HCT116 (cell line): ENCODE measurements at regions not wholly inside any gene's neighbourhood (a gene's known extent, or its start where the extent isn't known, plus 50 kb on each side); places are given as distances from the start of the nearest gene placed in this dataset.
"Not testable (repeated sequence)": the region's sequence is repeated elsewhere in the genome, so short reads cannot be mapped to it uniquely, and the experiment has no call there.

Experiments used
- ATAC-seq: fragments of 200-7000 bp; cut with Tn5 transposase; 2 replicates; pipeline ENCODE4 v1.9.1; 2020; ENCODE audit warnings: mild to moderate bottlenecking, moderate library complexity
- BruUV-seq: library from RNA; stranded (reverse); fragments of 400-500 nt; replicated peaks from 2 replicates; lab custom pipeline; 2021; lab: Mats Ljungman, UMichigan
- CTCF ChIA-PET: fragments of 300-600 bp; sonication (Branson Sonifier 250); formaldehyde crosslinking; loops from one replicate; lab custom pipeline; 2021; ENCODE audit warnings: antibody characterized with exemption; lab: Charles Lee
- POLR2A ChIA-PET: fragments of 300-600, 350-600 bp; sonication (Branson Sonifier 250); formaldehyde crosslinking; loops from one replicate; lab custom pipeline; 2021; ENCODE audit warnings: antibody characterized with exemption; lab: Charles Lee
- RAD21 ChIA-PET, 2 experiments: fragments of 300-600 bp; sonication (Branson Sonifier 250); formaldehyde crosslinking; loops; one replicate each; lab custom pipeline; 2023; ENCODE audit warnings: low total read pairs in 2 of 2; ENCODE audit not compliant: uncharacterized antibody in 2 of 2, unreplicated experiment in 2 of 2, low non-redundant PET in 1 of 2; lab: Charles Lee
- DNase-seq: peaks from one replicate; pipeline ENCODE4 v3.0.0-alpha.2; 2010; ENCODE audit warnings: low read depth, low spot score
- H2AFZ ChIP-seq: fragments of 200-600 bp; shearing (Covaris generic), sonication (generic); 2 replicates; pipeline ENCODE4 v1.6.1; 2017; ENCODE audit warnings: low read depth, mixed run types, mixed read lengths, antibody characterized with exemption, low read length; ENCODE audit not compliant: poor library complexity, severe bottlenecking
- H3K27ac ChIP-seq: 2 replicates; pipeline ENCODE4 v1.5.1; 2012; ENCODE audit warnings: low read depth, low read length
- H3K27me3 ChIP-seq: fragments of 200-600 bp; sonication (generic); 2 replicates; pipeline ENCODE4 v1.6.1; 2016; ENCODE audit warnings: mixed run types, low read length, mixed read lengths; ENCODE audit not compliant: insufficient read depth
- H3K36me3 ChIP-seq, 2 experiments: fragments of 200-500 bp in 1 of 2; fragments of 200-600 bp in 1 of 2; sonication (Bioruptor generic) in 1 of 2; sonication (generic) in 1 of 2; 2 replicates each; pipeline versions ENCODE4 v1.5.1 to v1.6.1; 2014 to 2016; ENCODE audit warnings: low read length in 2 of 2, inconsistent platforms in 1 of 2, mixed read lengths in 1 of 2, mixed run types in 1 of 2; ENCODE audit not compliant: insufficient read depth in 2 of 2, control insufficient read depth in 1 of 2
- H3K4me1 ChIP-seq, 2 experiments: fragments of 200-600 bp in 1 of 2; sonication (generic) in 1 of 2; 2 replicates each; pipeline versions ENCODE4 v1.5.1 to v1.6.1; 2012 to 2017; ENCODE audit warnings: low read length in 2 of 2, inconsistent platforms in 1 of 2, mild to moderate bottlenecking in 1 of 2, mixed read lengths in 1 of 2, mixed run types in 1 of 2, moderate library complexity in 1 of 2; ENCODE audit not compliant: insufficient read depth in 2 of 2, control insufficient read depth in 1 of 2
- H3K4me2 ChIP-seq: fragments of 200-600 bp; sonication (generic); 2 replicates; pipeline ENCODE4 v1.6.1; 2017; ENCODE audit warnings: mixed run types, low read length, mixed read lengths
- H3K4me3 ChIP-seq, 2 experiments: fragments of 200-600 bp in 1 of 2; sonication (generic) in 1 of 2; replicated peaks in 1 of 2; 2 replicates each; pipeline ENCODE4 v1.5.1; 2011 to 2016; ENCODE audit warnings: low read length in 2 of 2, control low read depth in 1 of 2, low read depth in 1 of 2, mild to moderate bottlenecking in 1 of 2, mixed read lengths in 1 of 2, mixed run types in 1 of 2
- H3K79me2 ChIP-seq: fragments of 200-600 bp; sonication (generic); 2 replicates; pipeline ENCODE4 v1.6.1; 2017; ENCODE audit warnings: mild to moderate bottlenecking, mixed run types, low read length, moderate library complexity, mixed read lengths; ENCODE audit not compliant: insufficient read depth
- H3K9ac ChIP-seq: fragments of 200-600 bp; sonication (generic); 2 replicates; pipeline ENCODE4 v1.6.1; 2016; ENCODE audit warnings: low read length, mixed read lengths
- H3K9me2 ChIP-seq: fragments of 200-600 bp; sonication (generic), shearing (Covaris generic); 2 replicates; pipeline ENCODE4 v1.6.1; 2017; ENCODE audit warnings: mixed run types, mild to moderate bottlenecking, moderate library complexity; ENCODE audit not compliant: insufficient read depth
- H3K9me3 ChIP-seq, 2 experiments: fragments of 200-500 bp in 1 of 2; fragments of 200-600 bp in 1 of 2; sonication (Bioruptor generic) in 1 of 2; sonication (generic) in 1 of 2; 2 replicates each; pipeline ENCODE4 v1.6.1; 2014 to 2017; ENCODE audit warnings: low read length in 2 of 2, mixed read lengths in 2 of 2, inconsistent platforms in 1 of 2, low read depth in 1 of 2, mild to moderate bottlenecking in 1 of 2, mixed run types in 1 of 2, moderate library complexity in 1 of 2; ENCODE audit not compliant: control insufficient read depth in 1 of 2, insufficient read depth in 1 of 2
- H4K20me1 ChIP-seq: fragments of 200-600 bp; sonication (generic), shearing (Covaris generic); 2 replicates; pipeline ENCODE4 v1.6.1; 2017; ENCODE audit warnings: mixed run types, mild to moderate bottlenecking, moderate library complexity; ENCODE audit not compliant: insufficient read depth
- EGR1 ChIP-seq: IDR thresholded peaks from 2 replicates; pipeline ENCODE4 v1.6.1; 2012; ENCODE audit warnings: low read depth
- ELF1 ChIP-seq: IDR thresholded peaks from 2 replicates; pipeline ENCODE4 v1.6.1; 2012; ENCODE audit warnings: low read depth, borderline replicate concordance
- FOSL1 ChIP-seq: IDR thresholded peaks from 2 replicates; pipeline ENCODE4 v1.6.1; 2012; ENCODE audit warnings: low read depth
- JUND ChIP-seq: IDR thresholded peaks from 2 replicates; pipeline ENCODE4 v1.6.1; 2012
- POLR2A ChIP-seq: IDR thresholded peaks from 2 replicates; pipeline ENCODE4 v1.7.0; 2011; ENCODE audit warnings: borderline replicate concordance; ENCODE audit not compliant: insufficient read depth, insufficient read length; ENCODE audit errors: extremely low read depth
- POLR2AphosphoS5 ChIP-seq: IDR thresholded peaks from 2 replicates; pipeline ENCODE4 v1.6.1; 2011; ENCODE audit warnings: mild to moderate bottlenecking, low read depth, low read length, moderate library complexity
- SRF ChIP-seq: IDR thresholded peaks from 2 replicates; pipeline ENCODE4 v1.6.1; 2012; ENCODE audit warnings: low read depth
- TCF7L2 ChIP-seq: IDR thresholded peaks from 2 replicates; pipeline ENCODE4 v1.7.0; 2011; ENCODE audit warnings: borderline replicate concordance, inconsistent platforms; ENCODE audit not compliant: insufficient read depth, insufficient read length; ENCODE audit errors: extremely low read depth
- ZNF274 ChIP-seq: fragments of 200-500 bp; sonication (Bioruptor generic); IDR thresholded peaks from 2 replicates; pipeline ENCODE4 v1.6.1; 2014; ENCODE audit warnings: mild to moderate bottlenecking, low read depth, low read length, inconsistent platforms
- intact Hi-C: fragments of 100-400 bp; cut with micrococcal nuclease; formaldehyde crosslinking; loops from 2 replicates; pipeline ENCODE4 v1.10.0; 2022
- TF ChIP-seq, protein P1 (sequence below), 3 experiments: fragments of 200-600 bp in 1 of 3; sonication (generic) in 1 of 3; IDR thresholded peaks in 2 of 3; conservative IDR thresholded peaks in 1 of 3; 2 replicates each; pipeline ENCODE4 v1.5.1; 2012 to 2017; ENCODE audit warnings: low read depth in 2 of 3, low read length in 2 of 3, antibody characterized with exemption in 1 of 3, borderline replicate concordance in 1 of 3, control low read depth in 1 of 3, mild to moderate bottlenecking in 1 of 3, mixed read lengths in 1 of 3, mixed run types in 1 of 3, moderate library complexity in 1 of 3; ENCODE audit not compliant: insufficient read depth in 1 of 3

DNA sequence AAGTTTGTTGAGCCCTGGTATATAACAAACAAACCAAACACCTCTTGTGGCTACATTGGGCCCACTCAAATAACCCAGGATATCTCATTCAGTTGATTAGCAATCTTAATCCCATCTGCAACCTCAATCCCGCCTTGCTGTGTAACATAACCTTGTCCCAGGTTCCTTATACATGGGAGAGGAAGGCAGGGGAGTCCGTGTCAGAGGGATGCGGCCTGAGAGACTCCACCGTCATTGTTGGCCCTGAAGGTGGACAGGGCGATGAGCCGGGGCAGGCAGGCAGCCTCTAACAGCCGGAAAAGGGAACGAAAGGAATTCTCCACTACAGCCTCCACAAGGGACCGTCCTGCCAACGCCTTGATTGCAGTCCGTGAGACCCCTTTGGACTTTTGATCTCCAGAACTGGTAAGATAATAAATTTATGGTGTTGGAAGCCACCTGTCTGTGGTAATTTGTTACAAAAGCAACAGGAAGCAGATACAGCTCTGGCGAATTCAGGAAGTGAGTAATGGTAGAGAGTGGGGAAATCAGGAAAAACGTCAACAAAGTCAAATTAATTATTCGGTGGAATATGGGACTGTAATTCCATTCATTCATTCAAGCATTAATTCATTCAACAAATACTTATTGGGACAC lies 124.5 kb upstream of the SALL4 start (continued):
- no peak for TF ChIP-seq FOSL1

DNA sequence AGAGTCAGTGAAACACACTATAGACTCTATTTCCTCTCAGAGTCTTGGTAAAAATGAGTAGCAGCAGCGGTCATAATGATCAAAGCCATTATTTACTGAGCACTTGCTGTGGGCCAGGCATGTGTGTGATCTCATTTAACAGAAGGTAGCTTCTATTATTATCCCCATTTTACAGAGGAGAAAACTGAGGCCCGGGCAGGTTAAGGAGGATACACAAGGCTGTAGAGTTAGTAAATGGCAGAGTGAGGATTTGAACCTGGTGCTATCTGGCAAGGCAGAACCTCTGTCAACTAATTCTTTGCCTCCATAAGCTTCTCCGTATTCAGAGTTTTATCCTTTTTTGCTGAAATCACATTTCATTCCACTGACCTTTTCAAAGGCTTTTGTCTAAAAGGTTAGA lies 122.2 kb upstream of the SALL4 start:
- BruUV-seq, result no TSS peak
- no peak for TF ChIP-seq ELF1
- TF ChIP-seq POLR2A, result no peak
- no peak overlapping the region for H3K9ac ChIP-seq
- no peaks in the 10 kb centered on the region for H3K4me1 ChIP-seq
- DNase-seq (no peak), ATAC-seq (no peak)
- no peaks in the 10 kb centered on the region for H3K9me3 ChIP-seq
- no peaks in the 10 kb centered on the region for H3K9me2 ChIP-seq
- ChIA-PET CTCF (interaction anchor here (2.0 kb wide), 1 partner anchor 42 kb away, joined by 6 read pairs; no protein-coding TSS in a partner anchor), RAD21 (no interaction called here), POLR2A (no interaction called here)
- no peak overlapping the region for H2AFZ ChIP-seq
- no peak overlapping the region for H3K27ac ChIP-seq
- intact Hi-C loops, result no loop called here
- H4K20me1 ChIP-seq, result no peaks in the 10 kb centered on the region
- no peak overlapping the region for H3K4me3 ChIP-seq
- no peaks in the 10 kb centered on the region for H3K36me3 ChIP-seq
- H3K79me2 ChIP-seq, result no peaks in the 10 kb centered on the region
- H3K4me2 ChIP-seq, result no peak overlapping the region
- H3K27me3 ChIP-seq, result no peaks in the 10 kb centered on the region

DNA sequence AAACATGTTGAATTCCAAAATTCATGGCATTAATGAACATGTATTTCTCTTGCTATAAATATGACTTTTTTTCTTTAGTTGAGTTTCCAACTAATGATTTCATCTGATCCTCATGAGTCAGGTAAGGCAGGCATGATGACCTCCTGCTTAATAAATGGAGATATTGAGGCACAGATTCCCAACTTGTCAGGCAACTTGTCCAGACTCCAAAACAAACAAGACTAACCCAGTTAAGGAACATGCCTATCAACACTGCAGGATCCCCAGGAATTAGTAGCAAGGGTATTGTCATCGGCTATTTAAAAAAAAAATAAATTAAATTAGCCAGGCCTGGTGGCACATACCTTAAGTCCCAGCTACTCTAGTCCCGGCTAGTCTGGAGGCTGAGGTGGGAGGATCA lies 121.3 kb upstream of the SALL4 start:
- H4K20me1 ChIP-seq, result no peaks in the 10 kb centered on the region
- no peak overlapping the region for H2AFZ ChIP-seq
- intact Hi-C loops, result no loop called here
- H3K9me2 ChIP-seq, result no peaks in the 10 kb centered on the region
- no peaks in the 10 kb centered on the region for H3K79me2 ChIP-seq
- no peaks in the 10 kb centered on the region for H3K27me3 ChIP-seq
- H3K36me3 ChIP-seq, result no peaks in the 10 kb centered on the region
- TF ChIP-seq TCF7L2, result no peak
- TF ChIP-seq, protein P1, sequence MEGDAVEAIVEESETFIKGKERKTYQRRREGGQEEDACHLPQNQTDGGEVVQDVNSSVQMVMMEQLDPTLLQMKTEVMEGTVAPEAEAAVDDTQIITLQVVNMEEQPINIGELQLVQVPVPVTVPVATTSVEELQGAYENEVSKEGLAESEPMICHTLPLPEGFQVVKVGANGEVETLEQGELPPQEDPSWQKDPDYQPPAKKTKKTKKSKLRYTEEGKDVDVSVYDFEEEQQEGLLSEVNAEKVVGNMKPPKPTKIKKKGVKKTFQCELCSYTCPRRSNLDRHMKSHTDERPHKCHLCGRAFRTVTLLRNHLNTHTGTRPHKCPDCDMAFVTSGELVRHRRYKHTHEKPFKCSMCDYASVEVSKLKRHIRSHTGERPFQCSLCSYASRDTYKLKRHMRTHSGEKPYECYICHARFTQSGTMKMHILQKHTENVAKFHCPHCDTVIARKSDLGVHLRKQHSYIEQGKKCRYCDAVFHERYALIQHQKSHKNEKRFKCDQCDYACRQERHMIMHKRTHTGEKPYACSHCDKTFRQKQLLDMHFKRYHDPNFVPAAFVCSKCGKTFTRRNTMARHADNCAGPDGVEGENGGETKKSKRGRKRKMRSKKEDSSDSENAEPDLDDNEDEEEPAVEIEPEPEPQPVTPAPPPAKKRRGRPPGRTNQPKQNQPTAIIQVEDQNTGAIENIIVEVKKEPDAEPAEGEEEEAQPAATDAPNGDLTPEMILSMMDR (IDR thresholded peaks at IDR 0.05 in 2 of 3, conservative IDR thresholded peaks at IDR 0.05 in 1 of 3; ENCODE audit: borderline replicate concordance in 1 of 3, insufficient read depth in 1 of 3, low read depth in 2 of 3, low read length in 2 of 3), result no peak
- TF ChIP-seq JUND, result no peak
- no peak for TF ChIP-seq EGR1
- no peak for TF ChIP-seq ZNF274
- TF ChIP-seq SRF, result no peak
- no peak for TF ChIP-seq POLR2AphosphoS5
- ChIA-PET CTCF (interaction anchor here (2.0 kb wide), 1 partner anchor 42 kb away, joined by 6 read pairs; no protein-coding TSS in a partner anchor), RAD21 (no interaction called here), POLR2A (no interaction called here)
- no peak overlapping the region for H3K4me3 ChIP-seq
- no TSS peak for BruUV-seq
- no peak overlapping the region for H3K9ac ChIP-seq
- ATAC-seq (no peak), DNase-seq (no peak)
- no peak overlapping the region for H3K27ac ChIP-seq
- no peaks in the 10 kb centered on the region for H3K4me1 ChIP-seq
- H3K4me2 ChIP-seq, result no peak overlapping the region
- H3K9me3 ChIP-seq, result no peaks in the 10 kb centered on the region

DNA sequence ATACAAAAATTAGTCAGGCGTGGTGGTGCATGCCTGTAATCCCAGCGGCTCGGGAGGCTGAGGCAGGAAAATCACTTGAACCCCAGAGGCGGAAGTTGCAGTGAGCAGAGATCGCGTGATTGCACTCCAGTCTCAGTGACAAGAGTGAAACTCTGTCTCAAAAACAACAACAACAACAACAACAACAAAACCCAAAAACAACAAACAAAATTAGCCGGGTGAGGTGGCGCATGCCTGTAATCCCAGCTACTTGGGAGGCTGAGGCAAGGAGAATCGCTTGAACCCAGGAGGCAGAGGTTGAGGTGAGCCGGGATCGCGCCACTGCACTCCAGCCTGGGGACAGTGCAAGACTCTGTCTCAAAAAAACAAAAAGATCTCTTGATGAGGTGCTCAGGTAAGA lies 120.5 kb upstream of the SALL4 start:
- H3K4me3 ChIP-seq, intact Hi-C loops, H4K20me1 ChIP-seq, H2AFZ ChIP-seq, DNase-seq, RAD21 ChIA-PET, BruUV-seq, H3K9ac ChIP-seq, H3K9me3 ChIP-seq, H3K9me2 ChIP-seq, POLR2A ChIA-PET, H3K4me1 ChIP-seq, H3K79me2 ChIP-seq, H3K4me2 ChIP-seq, H3K27ac ChIP-seq, ATAC-seq, H3K27me3 ChIP-seq, H3K36me3 ChIP-seq: not testable (repeated sequence)
- CTCF ChIA-PET, result interaction anchor here (2.0 kb wide), 1 partner anchor 43 kb away, joined by 6 read pairs; no protein-coding TSS in a partner anchor
